K562 (cell line): ENCODE measurements at regions not wholly inside any gene's neighbourhood (a gene's known extent, or its start where the extent isn't known, plus 50 kb on each side); places are given as distances from the start of the nearest gene placed in this dataset.

ENCODE experiments used
- ARID4B ChIP-seq: sonication (generic); formaldehyde crosslinking; IDR thresholded peaks from 2 replicates; pipeline ENCODE4 v1.8.0; 2022; ENCODE audit warnings: mild to moderate bottlenecking, missing genetic modification reagents
- BRD4 ChIP-seq: fragments of 200-600 bp; sonication (generic); IDR thresholded peaks from 2 replicates; pipeline ENCODE4 v1.6.1; 2017; ENCODE audit warnings: inconsistent platforms
- CBFA2T2 ChIP-seq: fragments of 450-650 bp; conservative IDR thresholded peaks from 2 replicates; pipeline ENCODE4 v1.6.1; 2017; ENCODE audit warnings: mild to moderate bottlenecking
- CBFA2T3 ChIP-seq: fragments of 450-650 bp; IDR thresholded peaks from 2 replicates; pipeline ENCODE4 v1.6.1; 2017
- CREBBP ChIP-seq: IDR thresholded peaks from one replicate; pipeline ENCODE4 v1.6.1; 2012; ENCODE audit warnings: low read depth, mild to moderate bottlenecking, control low read depth, inconsistent platforms, low read length
- EGR1 ChIP-seq: fragments of 450-650 bp; conservative IDR thresholded peaks from 2 replicates; pipeline ENCODE4 v1.6.1; 2017; ENCODE audit warnings: mild to moderate bottlenecking
- FOSL1 ChIP-seq: fragments of 200-800 bp; sonication (Bioruptor generic); conservative IDR thresholded peaks from 2 replicates; pipeline ENCODE4 v1.6.1; 2016; ENCODE audit warnings: missing genetic modification characterization, missing compliant biosample characterization
- FOXP4 ChIP-seq: sonication (generic); formaldehyde crosslinking; IDR thresholded peaks from 2 replicates; pipeline ENCODE4 v1.8.0; 2022; ENCODE audit warnings: mild to moderate bottlenecking, missing genetic modification reagents, borderline replicate concordance
- FUS ChIP-seq: fragments of 200-400 bp; formaldehyde crosslinking; optimal IDR thresholded peaks from 2 replicates; pipeline ENCODE3; 2017; ENCODE audit warnings: low read depth, low read length
- NCOA2 ChIP-seq, 2 experiments: fragments of 450-650 bp; IDR thresholded peaks; 2 replicates each; pipeline ENCODE4 v1.6.1; 2018; ENCODE audit warnings: mild to moderate bottlenecking in 2 of 2, moderate library complexity in 1 of 2; ENCODE audit not compliant: partially characterized antibody in 2 of 2
- NCOR1 ChIP-seq: fragments of 450-650 bp; IDR thresholded peaks from 2 replicates; pipeline ENCODE4 v1.6.1; 2016; ENCODE audit warnings: mild to moderate bottlenecking, moderate library complexity
- NUFIP1 ChIP-seq: fragments of 450-650 bp; IDR thresholded peaks from 2 replicates; pipeline ENCODE4 v1.6.1; 2018; ENCODE audit not compliant: partially characterized antibody
- PBX2 ChIP-seq, 2 experiments: IDR thresholded peaks in 1 of 2; conservative IDR thresholded peaks in 1 of 2; 2 replicates each; pipeline ENCODE4 v1.6.1; 2016; ENCODE audit warnings: low read depth in 2 of 2, mild to moderate bottlenecking in 1 of 2, missing compliant biosample characterization in 1 of 2, missing genetic modification characterization in 1 of 2, moderate library complexity in 1 of 2
- PTTG1 ChIP-seq: fragments of 450-650 bp; IDR thresholded peaks from 2 replicates; pipeline ENCODE4 v1.6.1; 2016; ENCODE audit warnings: low read depth, mild to moderate bottlenecking, missing genetic modification characterization, missing compliant biosample characterization
- SIRT6 ChIP-seq: IDR thresholded peaks from one replicate; pipeline ENCODE4 v1.6.1; 2012; ENCODE audit warnings: low read depth, mild to moderate bottlenecking, control low read depth, inconsistent platforms, low read length, moderate library complexity
- STAT5A ChIP-seq: IDR thresholded peaks from 2 replicates; pipeline ENCODE4 v1.6.1; 2012; ENCODE audit warnings: low read length, inconsistent platforms, borderline replicate concordance
- TAL1 ChIP-seq: fragments of 450-650 bp; IDR thresholded peaks from 2 replicates; pipeline ENCODE4 v1.6.1; 2016; ENCODE audit warnings: mild to moderate bottlenecking
- ZNF165 ChIP-seq: fragments of 250-450 bp; sonication (Bioruptor Pico); IDR thresholded peaks from 2 replicates; pipeline ENCODE4 v1.4.0; 2020; ENCODE audit warnings: borderline replicate concordance
- ZNF512 ChIP-seq: IDR thresholded peaks from 2 replicates; pipeline ENCODE4 v1.6.1; 2016; ENCODE audit warnings: missing genetic modification characterization, missing compliant biosample characterization
- ZNF766 ChIP-seq: fragments of 200-800 bp; sonication (Bioruptor generic); conservative IDR thresholded peaks from 2 replicates; pipeline ENCODE4 v1.6.1; 2016; ENCODE audit warnings: missing genetic modification characterization, missing compliant biosample characterization

- TF ChIP-seq ARID4B (CRISPR knock-in tag) (no peak), ZNF165 (CRISPR knock-in tag) (no peak), PTTG1 (no peak), ZNF766 (no peak), BRD4 (no peak), NUFIP1 (no peak), TAL1 (peak; percentile 84), STAT5A (peak; percentile 65; the same call in 1 of the 2 replicates), NCOA2 (IDR thresholded peaks at IDR 0.05; ENCODE audit: partially characterized antibody in 2 of 2) (peak in 1 of 2 experiments; percentile 14), NCOR1 (peak; percentile 84), EGR1 (no peak), FOXP4 (CRISPR knock-in tag) (no peak), FOSL1 (tag) (0 out of 2 replicates have a peak, but pooled peaks have one; percentile 17), ZNF512 (no peak), FUS (no peak), CBFA2T3 (peak; percentile 94), CREBBP (no peak), PBX2 (CRISPR knock-in tag; IDR thresholded peaks at IDR 0.05; ENCODE audit: low read depth) (no peak), PBX2 (tag; conservative IDR thresholded peaks at IDR 0.05; ENCODE audit: low read depth) (peak; percentile 69), CBFA2T2 (peak; percentile 89), SIRT6 (no peak)
Observed at GRCh38 chr15:87626860-87627259, 629.7 kb downstream of the NTRK3 start (continued).
